Right ventricle myocardium superior (tissue), 1 donor: ENCODE measurements at regions not wholly inside any gene's neighbourhood (a gene's known extent, or its start where the extent isn't known, plus 50 kb on each side); places are given as distances from the start of the nearest gene placed in this dataset.

ENCODE experiments used
- ATAC-seq: fragments of 200-7000 bp; cut with Tn5 transposase; one replicate; pipeline ENCODE4 v1.9.1; 2020; ENCODE audit warnings: mild to moderate bottlenecking; ENCODE audit not compliant: poor library complexity
- DNase-seq: peaks from one replicate; pipeline ENCODE4 v3.0.0-alpha.2; 2020
- intact Hi-C: fragments of 100-400 bp; cut with DNase I; formaldehyde crosslinking; loops from one replicate; pipeline ENCODE4 v1.11.2; 2022
- donor health status: DM: no; HTN: yes; CAD: no; lungs with severe emphysema.

DNA sequence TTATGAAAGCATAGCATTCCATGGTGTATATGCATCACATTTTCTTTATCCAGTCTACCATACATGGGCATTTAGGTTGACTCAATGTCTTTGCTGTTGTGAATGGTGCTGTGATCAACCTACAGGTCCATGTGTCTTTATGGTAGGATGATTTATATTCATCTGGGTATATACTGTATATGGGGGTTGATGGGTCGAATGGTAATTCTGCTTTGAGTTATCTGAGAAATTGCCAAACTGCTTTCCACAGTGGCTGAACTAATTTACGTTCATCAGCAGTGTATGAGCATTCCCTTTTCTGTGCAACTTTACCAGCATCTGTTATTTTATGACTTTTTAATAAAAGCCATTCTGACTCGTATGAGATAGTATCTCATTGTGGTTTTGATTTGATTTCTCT is 662.4 kb upstream of the BCHE start:
- ATAC-seq (no peak), DNase-seq (no peak)
- intact Hi-C loops = no loop called here

DNA sequence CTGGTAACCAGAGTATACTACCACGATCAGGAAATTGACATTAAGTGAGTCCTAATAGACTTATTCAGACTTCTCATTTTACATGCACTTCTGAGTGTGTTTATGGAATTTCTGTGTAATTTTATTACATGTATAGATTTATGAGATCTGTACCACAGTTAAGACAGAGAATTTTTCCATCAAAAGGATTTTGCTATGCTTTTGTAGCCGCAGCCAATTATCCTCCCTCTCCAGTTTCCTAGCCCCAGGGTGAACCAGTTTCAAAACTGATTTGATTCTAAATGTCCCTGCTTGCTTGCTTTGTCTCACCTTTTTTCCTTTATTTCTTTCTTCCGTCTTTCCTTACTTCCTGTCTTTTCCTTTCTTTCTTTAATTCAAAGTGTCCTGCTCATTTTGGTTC is 661.2 kb upstream of the BCHE start:
- DNase-seq (no peak), ATAC-seq (no peak)
- intact Hi-C loops = no loop called here

DNA sequence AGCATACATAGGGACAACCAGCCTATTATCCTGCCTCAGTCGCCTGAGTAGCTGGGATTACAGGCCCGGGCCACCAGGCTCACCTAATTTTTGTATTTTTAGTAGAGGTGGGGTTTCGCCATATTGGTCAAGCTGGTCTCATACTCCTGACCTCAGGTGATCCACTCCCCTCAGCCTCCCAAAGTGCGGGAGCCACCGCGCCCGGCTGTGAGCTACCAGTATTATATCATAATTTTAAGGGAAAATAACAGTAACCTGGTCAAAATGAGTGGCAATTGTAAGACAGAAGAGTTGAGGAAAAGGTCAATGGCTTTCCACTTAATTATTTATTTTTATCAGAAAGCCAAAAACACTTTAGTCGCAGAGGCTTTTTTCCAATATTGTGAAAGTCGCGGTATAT is 652.6 kb upstream of the BCHE start:
- no peak for DNase-seq
- intact Hi-C loops = no loop called here
- ATAC-seq = no peak

DNA sequence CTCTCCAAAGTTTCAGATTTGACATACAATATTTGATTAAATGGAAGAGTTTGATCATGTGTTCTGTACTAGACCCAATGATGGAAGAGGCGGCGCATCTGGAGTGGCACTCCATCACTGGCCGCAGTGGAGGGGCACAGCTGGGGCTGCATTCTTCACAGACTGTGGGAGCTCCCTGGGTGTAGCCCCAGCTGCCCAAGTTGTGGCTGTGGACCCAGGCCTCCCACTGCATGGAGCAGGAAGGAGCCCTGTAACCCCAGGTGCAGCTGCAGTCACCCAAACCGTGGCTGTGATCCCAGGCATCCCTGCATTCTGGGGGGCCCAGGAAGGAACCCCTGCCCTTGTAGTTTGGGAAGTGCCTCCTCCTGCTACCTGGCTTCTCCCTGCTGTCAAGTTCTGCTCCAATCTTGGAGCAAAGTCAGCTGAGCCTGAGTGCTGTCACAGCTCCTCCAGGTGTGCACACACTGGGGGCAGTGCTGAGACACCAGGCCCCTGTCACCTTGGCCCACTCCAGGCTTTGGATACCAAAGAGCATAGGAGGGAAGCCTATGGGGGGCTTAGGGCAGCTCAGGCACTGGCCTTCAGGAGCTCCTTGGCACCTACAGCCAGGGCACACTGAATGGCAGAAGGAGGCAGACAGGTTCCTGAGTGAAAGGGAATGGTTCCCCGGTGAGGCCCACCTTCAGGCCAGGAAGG is 651.9 kb upstream of the BCHE start:
- no peak for DNase-seq
- intact Hi-C loops = no loop called here
- no peak for ATAC-seq

DNA sequence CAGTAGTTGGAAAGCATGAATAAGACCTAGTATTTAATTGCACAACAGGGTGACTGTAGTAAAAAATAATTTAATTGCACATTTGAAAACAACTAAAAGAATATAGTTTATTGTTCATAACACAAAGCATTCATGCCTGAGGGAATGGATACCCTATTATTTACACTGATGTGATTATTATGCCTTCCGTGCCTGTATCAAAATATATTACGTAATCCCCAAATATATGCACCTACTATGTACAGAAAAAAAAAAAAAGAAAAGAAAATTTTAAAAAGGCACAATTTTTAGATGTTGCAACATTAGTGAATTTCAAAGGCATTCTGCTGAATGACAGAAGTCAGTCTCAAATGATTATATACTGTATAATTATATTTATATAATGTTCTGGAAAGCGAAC is 647.2 kb upstream of the BCHE start:
- intact Hi-C loops = no loop called here
- no peak for DNase-seq
- ATAC-seq = no peak

DNA sequence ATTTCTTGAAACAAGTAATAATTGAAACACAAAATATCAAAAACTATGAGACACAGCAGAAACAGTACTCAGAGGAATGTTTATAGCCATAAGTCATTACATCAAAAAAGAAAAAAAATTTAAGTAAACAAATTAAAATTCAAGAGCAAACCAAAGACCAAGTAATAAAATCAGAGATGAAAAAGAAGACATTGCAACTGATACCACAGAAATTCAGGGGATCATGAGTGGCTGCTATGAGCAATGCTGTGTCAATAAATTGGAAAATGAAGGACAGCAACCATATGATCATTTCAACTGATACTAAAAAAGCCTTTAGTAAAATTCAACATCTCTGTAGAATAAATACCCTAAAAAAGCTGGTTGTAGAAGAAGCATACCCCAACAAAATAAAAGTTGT is 644.1 kb upstream of the BCHE start:
- no peak for ATAC-seq
- intact Hi-C loops = no loop called here
- no peak for DNase-seq

DNA sequence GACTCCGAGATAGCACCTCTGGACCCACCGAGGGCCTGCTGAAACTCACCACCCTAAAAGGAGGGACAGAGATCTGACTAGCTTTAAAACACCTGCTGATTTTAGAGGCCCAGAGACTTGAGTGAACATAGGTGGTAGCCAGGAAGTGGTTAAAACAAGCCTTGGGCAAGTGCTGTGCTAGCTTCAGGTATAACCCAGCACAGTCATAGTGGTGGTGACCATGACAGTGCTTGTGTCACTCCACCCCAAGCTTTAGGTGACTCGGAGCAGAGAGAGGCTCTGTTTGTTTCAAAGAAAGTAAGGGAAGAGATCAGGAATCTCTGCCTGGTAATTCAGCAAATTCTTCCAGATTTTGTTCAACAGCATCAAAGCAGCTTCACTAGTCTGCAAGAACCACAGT is 641.1 kb upstream of the BCHE start:
- DNase-seq (no peak), ATAC-seq (no peak)
- intact Hi-C loops = no loop called here

DNA sequence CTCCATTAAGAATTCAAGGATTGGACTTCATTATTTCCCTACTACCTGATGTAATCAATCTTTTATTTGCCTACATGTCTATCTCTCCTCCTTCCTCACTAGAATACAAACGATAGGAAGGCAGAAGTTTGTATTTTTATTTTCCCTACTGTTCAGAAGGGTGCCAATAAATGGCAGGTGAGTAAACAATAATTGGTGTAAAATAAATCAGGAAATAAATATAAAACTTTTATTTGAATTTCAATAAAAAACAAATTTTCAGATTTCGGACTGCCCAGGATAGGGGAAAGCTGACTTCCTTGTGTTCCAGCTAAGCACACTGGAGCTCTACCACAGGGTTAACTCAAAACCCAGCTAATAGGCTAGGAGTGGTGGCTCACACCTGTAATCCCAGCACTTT is 636.3 kb upstream of the BCHE start:
- no peak for DNase-seq
- no peak for ATAC-seq
- intact Hi-C loops = no loop called here

DNA sequence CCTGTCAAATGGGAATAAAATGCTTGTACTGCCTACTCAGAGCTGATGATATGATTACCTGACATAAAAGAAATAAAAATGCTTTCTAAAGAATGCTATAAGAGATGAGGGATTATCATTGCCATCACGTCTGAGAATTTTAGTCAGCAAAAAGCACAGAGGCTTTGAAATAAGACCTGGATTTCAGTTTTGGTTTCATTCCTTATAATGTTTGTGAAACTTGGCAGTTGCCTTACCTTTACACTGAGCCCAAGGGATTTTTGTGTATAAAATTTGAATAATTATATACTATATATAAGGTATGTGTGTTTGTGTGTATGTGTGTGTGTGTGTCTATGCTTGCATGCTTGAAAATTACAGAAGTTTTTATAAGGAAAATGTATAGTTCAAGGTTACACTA is 634.8 kb upstream of the BCHE start:
- intact Hi-C loops = no loop called here
- ATAC-seq (no peak), DNase-seq (no peak)

DNA sequence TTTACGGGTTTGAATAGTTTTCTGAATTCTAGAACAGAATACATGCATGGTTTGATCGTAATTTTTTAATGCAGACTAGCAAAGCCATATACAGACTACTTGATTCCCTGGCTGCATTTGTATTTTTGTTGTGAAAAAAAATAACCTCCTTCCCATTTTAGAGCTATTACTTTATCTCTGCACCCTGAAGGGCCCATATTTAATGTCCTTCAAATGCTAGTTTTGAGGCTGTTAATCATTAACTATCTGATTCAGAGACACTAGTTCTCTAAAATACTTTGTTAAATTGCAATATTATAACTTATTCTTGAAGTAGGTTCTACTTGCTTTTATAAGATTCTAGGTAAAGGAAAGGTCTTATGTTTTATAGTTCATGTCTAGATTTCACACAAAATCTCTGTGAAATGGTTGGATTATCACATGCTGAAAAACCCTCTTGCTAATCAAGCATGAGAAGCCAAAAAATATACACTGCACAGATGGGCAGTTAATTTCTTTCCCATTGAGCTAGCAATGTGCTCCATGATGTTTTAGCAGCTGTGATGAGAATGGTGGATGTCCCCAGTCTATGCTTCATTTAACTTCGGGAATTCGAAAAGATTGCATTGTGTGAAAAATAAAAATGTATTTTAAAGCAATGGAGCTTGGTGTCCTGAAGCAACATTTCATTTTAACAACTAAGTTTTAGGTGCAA is 634.0 kb upstream of the BCHE start:
- intact Hi-C loops = no loop called here
- DNase-seq = no peak
- ATAC-seq = no peak

DNA sequence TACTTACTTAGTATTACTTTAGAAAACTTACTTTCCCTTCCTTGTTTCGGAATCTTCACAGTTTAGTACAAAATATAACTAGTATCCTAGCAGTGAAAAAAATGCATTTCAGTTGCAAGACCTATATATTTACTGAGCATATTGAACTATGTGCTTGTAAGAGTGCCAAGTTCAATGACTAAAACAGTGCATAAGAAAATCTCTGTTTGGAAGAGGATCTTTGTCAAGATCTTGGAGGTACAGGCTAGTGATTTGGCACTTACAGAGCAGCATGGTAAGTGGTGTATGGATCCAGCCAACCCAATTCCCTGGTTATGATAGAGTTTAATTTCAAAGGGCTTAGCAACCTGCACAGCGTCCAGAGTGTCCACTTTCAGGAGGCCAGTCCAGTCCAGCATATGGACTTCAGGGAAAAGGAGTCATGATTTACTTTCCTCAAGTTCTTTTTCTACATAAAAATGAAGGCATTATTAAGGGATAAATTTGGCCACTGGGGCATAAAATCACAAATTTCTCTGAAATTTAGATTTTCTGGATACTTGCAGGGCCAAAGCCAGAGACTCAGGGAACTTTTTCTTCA is 625.8 kb upstream of the BCHE start:
- intact Hi-C loops = no loop called here
- no peak for DNase-seq
- ATAC-seq = no peak

DNA sequence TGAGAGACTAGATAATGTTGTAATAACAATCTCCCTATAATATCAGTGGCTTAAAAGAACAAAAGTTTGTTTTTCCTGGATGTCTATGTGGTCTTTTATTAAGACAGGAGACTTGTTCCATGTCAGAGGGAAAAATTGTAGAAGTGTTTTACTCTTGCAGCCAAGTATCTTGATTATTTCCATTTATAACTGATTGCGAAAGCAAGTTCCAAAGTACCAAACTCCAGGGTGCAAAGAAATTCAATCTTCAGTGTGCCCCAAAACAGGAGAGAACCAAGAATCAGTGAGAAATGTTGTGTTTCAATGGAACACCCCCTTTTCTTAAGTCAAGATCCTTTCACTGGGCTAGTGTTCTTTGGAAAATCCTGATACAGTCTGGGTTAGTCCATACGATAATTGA is 624.4 kb upstream of the BCHE start:
- no peak for ATAC-seq
- intact Hi-C loops = no loop called here
- DNase-seq = no peak

DNA sequence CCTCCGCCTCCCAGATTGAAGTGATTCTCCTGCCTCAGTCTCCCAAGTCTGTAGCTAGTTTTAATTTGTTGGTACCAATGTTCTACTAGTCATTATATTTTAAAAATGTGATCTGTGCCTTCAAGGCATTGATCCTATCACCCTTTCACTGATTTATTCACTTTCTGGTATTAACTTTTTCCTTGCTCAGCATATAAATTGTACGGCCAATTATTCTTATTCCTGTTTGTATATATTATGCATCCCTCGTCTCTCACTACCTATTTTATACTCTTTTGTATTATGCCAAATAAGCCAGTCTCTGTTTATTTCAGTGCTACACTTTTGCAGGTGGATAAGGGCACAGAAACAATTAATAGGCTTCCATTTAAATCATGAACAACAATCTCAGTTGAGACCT is 620.2 kb upstream of the BCHE start:
- no peak for ATAC-seq
- intact Hi-C loops = no loop called here
- DNase-seq = no peak

DNA sequence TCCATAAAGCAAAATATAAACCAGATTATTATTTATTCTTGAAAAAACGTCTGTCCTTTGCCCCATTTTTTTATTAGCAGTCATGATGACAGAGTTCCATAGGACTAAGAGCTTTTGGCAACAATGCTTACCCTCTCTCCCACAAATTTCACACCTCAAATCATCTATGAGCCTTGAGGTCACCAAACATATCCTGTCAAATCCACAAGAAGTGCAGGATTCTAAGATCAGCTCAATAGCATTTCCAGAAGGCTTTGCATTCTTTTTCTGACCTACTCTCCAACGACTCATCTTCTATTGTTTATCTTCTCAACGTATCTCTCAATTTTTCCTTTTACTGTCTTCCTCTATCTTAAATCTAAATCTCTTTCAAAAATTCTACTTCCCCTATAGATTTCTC is 619.1 kb upstream of the BCHE start:
- ATAC-seq = no peak
- no peak for DNase-seq
- intact Hi-C loops = no loop called here

DNA sequence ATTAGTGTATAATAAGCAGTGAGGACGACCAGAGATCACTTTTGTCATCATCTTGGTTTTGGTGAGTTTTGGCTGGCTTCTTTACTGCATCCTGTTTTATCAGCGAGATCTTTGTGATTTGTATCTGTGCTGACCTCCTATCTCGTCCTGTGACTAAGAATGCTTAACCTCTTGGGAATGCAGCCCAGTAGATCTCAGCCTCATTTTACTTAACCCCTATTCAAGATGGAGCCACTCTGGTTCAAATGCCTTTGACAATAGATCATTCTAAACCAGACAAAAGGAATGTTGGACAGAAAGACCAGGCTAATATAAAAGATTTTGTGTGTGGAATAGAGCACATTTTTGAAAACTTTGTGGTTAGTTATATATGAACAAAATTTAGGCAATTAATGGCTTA is 618.5 kb upstream of the BCHE start:
- no peak for ATAC-seq
- intact Hi-C loops = no loop called here
- no peak for DNase-seq

DNA sequence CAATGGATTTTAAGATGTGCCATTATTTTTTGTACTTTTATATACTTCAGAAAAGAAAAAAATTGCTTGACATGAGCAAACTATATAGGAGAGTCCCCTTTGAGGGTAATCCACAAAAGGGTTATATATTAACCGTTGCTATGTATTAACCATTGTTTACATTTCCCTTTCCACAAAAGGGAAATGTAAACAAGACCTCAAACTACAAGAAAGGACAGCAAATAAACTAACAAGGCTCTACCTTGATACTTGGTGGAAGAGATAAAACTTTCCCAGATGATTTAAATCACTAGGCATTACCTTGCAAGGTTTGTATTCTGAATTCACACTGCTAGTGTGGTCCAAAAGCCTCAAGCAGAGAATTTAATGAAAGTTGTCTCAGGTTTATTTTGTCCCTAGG is 616.3 kb upstream of the BCHE start:
- intact Hi-C loops = no loop called here
- no peak for DNase-seq
- ATAC-seq = no peak

DNA sequence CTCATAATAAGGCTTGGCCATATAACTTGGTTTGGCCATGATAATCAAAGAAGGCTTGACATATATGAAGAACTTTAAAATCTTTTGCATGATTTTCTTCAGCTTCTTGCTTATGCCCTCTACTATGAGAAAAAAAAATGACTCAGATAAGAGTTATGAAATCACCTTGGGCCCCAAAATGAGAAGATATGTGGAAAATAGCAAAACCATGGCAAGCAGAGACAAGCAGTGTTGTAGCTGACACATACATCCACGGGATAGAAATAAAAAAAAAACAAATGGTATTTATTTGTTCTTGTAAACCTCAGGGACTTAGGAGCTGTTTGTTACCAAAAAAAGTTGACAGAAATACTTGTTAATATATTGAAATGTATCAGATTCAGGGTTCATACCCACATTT is 614.8 kb upstream of the BCHE start:
- DNase-seq = no peak
- no peak for ATAC-seq
- intact Hi-C loops = no loop called here

DNA sequence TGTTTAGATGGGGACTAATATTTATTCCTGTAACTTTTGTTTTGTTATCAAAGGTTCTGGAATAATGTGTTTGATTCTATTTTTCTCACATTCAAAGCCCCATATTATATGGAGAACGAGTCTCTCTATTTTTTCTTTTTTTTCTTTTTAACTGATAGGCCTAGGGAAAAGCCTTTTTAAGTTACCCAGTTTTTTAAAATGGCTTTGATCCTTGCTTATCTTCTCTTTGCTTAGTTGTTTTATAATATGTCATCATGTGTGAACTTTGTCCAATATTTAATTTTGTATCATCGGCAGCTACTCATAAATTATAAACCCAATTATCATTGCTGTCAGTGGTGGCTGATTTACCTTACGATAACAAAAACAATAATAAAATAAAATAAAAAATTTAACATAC is 610.3 kb upstream of the BCHE start:
- intact Hi-C loops = no loop called here
- ATAC-seq (no peak), DNase-seq (no peak)

DNA sequence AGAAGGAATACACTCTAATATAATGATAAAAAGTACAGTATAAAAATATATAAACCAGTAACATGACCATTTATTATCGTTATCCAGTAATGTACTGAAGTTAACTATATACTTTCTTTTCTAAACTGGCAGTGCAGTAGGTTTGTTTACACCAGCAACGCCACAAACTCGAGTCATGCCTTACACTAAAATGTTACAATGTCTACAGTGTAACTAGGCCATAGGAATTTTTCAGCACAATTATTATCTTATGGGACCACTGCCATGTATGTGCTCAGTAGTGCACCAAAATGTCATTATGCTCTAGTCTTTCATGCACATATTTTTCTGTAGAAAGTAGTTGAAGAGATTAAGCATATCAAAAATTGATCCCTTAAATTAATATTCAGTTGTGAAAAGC is 609.8 kb upstream of the BCHE start:
- no peak for ATAC-seq
- intact Hi-C loops = no loop called here
- DNase-seq = no peak

DNA sequence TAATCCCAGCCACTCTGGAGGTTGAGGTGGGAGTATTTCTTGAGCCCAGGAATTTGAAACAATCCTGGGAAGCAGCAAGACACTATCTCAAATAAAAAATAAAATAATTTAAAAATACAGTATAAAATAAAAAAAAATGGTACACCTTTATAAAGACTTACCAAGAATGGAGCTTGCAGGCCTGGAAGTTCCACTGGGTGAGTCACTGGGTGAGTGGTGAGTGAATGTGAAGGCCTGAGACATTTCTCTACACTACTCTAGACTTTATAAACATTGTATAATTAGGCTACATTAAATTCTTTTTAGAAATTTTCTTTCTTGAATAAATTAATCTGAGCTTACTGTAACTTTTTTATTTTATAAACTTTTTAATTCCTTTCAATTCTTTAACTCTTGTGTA is 609.1 kb upstream of the BCHE start:
- ATAC-seq = no peak
- intact Hi-C loops = no loop called here
- DNase-seq = no peak

DNA sequence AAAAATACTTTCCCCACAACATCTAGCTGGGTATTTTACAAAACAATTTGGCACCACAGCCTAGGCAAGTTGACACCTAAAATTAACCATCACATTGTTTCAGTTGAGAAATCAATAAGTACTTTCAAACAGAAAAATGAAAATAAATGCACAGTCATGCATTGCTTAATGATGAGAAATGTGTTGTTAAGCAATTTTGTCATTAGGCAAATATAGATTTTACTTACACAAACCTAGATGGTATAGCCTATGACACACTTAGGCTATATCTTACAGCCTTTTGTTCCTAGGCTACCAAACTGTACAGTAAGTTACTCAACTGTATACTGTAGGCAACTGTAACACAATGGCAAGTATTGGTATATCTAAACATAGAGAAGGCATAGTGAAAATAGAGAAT is 608.6 kb upstream of the BCHE start:
- DNase-seq (no peak), ATAC-seq (no peak)
- intact Hi-C loops = no loop called here
